ENCODE measurements at regions not wholly inside any gene's neighbourhood (a gene's known extent, or its start where the extent isn't known, plus 50 kb on each side); places are given as distances from the start of the nearest gene placed in this dataset.

- Histone ChIP-seq H4K20me1 (ENCODE audit: control insufficient read depth, extremely low read depth, insufficient read depth, low read length) (no peaks in the 10 kb centered on the region), H3K9me3 (ENCODE audit: control insufficient read depth, insufficient read depth, low read depth, low read length) (no peaks in the 10 kb centered on the region), H3K4me1 (ENCODE audit: control insufficient read depth, extremely low read depth, insufficient read depth, low read length) (peaks cover 5% of the 10 kb centered on the region), H3K4me2 (ENCODE audit: extremely low read depth, insufficient read depth, low read length) (no peak overlapping the region), H3K27ac (ENCODE audit: insufficient read depth, low read length) (no peak overlapping the region), H2AFZ (ENCODE audit: low read length) (no peak overlapping the region), H3K79me2 (ENCODE audit: control insufficient read depth, insufficient read depth, low read length) (no peaks in the 10 kb centered on the region), H3K9ac (ENCODE audit: insufficient read depth, low read length) (no peak overlapping the region), H3K4me3 (replicated peaks in 1 of 4; ENCODE audit: control extremely low read depth in 1 of 4, insufficient read depth in 1 of 4, low read depth in 3 of 4, low read length in 4 of 4) (no peak overlapping the region), H3K36me3 (ENCODE audit: control insufficient read depth, insufficient read depth, low read length) (no peaks in the 10 kb centered on the region), H3K27me3 (ENCODE audit: control insufficient read depth, insufficient read depth, low read length) (no peaks in the 10 kb centered on the region)
- TF ChIP-seq EZH2 (IDR thresholded peaks at IDR 0.05; ENCODE audit: low read length, missing control alignments): no peak
- TF ChIP-seq, protein P1, sequence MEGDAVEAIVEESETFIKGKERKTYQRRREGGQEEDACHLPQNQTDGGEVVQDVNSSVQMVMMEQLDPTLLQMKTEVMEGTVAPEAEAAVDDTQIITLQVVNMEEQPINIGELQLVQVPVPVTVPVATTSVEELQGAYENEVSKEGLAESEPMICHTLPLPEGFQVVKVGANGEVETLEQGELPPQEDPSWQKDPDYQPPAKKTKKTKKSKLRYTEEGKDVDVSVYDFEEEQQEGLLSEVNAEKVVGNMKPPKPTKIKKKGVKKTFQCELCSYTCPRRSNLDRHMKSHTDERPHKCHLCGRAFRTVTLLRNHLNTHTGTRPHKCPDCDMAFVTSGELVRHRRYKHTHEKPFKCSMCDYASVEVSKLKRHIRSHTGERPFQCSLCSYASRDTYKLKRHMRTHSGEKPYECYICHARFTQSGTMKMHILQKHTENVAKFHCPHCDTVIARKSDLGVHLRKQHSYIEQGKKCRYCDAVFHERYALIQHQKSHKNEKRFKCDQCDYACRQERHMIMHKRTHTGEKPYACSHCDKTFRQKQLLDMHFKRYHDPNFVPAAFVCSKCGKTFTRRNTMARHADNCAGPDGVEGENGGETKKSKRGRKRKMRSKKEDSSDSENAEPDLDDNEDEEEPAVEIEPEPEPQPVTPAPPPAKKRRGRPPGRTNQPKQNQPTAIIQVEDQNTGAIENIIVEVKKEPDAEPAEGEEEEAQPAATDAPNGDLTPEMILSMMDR (conservative IDR thresholded peaks at IDR 0.05 in 1 of 2, IDR thresholded peaks at IDR 0.05 in 1 of 2; ENCODE audit: low read depth in 1 of 2, low read length in 2 of 2): no peak
- DNase-seq (ENCODE audit: low read depth in 2 of 2): no peak
Observed at GRCh38 chr1:115224636-115225035, 113.4 kb downstream of the NGF start.

DNA sequence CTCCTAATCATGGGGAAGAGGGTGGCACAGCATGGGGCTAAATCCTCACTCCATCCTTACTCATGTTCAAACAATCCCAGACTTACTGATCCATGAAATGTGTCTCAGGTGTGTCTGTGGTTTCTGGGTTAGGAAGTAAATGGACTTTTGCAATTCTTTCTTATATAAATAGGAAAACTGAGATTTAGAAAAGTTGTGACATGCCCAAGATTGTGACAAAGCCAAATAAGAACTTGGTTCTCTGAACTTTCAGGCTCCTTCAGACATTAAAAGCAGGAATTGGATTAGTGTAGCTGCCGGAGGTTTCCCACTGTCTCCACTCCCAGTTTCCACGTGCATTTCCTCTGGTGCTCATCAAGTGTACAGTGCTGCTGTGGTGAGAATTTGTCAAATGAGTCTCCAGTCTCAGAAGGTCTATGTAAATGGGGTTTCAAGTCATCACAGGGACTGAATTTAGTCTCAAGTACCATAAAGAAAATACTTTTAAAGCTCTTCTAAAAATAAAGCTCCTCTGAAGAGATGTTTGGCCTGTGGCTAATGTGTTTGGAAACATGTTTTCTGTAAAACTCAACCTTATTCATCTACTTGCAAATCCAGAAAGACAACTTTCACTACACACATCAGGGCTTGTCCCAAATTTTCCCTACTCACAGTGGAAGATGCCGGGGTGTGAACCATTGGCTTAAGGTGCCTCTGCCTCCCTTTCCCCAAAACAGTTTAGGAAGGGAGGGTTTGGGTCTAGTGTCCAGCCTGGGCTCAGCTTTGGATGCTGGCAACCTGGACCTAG lies 115.2 kb downstream of the NGF start:
- peak in 1 of 2 donors; percentile 89 for DNase-seq (ENCODE audit: low read depth in 2 of 2)
- no peaks in the 10 kb centered on the region for H3K27me3 ChIP-seq (ENCODE audit: control insufficient read depth, insufficient read depth, low read length)
- H4K20me1 ChIP-seq (ENCODE audit: control insufficient read depth, extremely low read depth, insufficient read depth, low read length): no peaks in the 10 kb centered on the region
- H3K79me2 ChIP-seq (ENCODE audit: control insufficient read depth, insufficient read depth, low read length): no peaks in the 10 kb centered on the region
- H3K9ac ChIP-seq (ENCODE audit: insufficient read depth, low read length): no peak overlapping the region
- TF ChIP-seq EZH2 (IDR thresholded peaks at IDR 0.05; ENCODE audit: low read length, missing control alignments): no peak
- TF ChIP-seq, protein P1 (conservative IDR thresholded peaks at IDR 0.05 in 1 of 2, IDR thresholded peaks at IDR 0.05 in 1 of 2; ENCODE audit: low read depth in 1 of 2, low read length in 2 of 2): no peak
- H2AFZ ChIP-seq (ENCODE audit: low read length): no peak overlapping the region
- no peak overlapping the region for H3K4me2 ChIP-seq (ENCODE audit: extremely low read depth, insufficient read depth, low read length)
- no peak overlapping the region for H3K4me3 ChIP-seq (replicated peaks in 1 of 4; ENCODE audit: control extremely low read depth in 1 of 4, insufficient read depth in 1 of 4, low read depth in 3 of 4, low read length in 4 of 4)
- no peaks in the 10 kb centered on the region for H3K36me3 ChIP-seq (ENCODE audit: control insufficient read depth, insufficient read depth, low read length)
- no peaks in the 10 kb centered on the region for H3K9me3 ChIP-seq (ENCODE audit: control insufficient read depth, insufficient read depth, low read depth, low read length)
- no peak overlapping the region for H3K27ac ChIP-seq (ENCODE audit: insufficient read depth, low read length)
- peaks cover 5% of the 10 kb centered on the region for H3K4me1 ChIP-seq (ENCODE audit: control insufficient read depth, extremely low read depth, insufficient read depth, low read length)

DNA sequence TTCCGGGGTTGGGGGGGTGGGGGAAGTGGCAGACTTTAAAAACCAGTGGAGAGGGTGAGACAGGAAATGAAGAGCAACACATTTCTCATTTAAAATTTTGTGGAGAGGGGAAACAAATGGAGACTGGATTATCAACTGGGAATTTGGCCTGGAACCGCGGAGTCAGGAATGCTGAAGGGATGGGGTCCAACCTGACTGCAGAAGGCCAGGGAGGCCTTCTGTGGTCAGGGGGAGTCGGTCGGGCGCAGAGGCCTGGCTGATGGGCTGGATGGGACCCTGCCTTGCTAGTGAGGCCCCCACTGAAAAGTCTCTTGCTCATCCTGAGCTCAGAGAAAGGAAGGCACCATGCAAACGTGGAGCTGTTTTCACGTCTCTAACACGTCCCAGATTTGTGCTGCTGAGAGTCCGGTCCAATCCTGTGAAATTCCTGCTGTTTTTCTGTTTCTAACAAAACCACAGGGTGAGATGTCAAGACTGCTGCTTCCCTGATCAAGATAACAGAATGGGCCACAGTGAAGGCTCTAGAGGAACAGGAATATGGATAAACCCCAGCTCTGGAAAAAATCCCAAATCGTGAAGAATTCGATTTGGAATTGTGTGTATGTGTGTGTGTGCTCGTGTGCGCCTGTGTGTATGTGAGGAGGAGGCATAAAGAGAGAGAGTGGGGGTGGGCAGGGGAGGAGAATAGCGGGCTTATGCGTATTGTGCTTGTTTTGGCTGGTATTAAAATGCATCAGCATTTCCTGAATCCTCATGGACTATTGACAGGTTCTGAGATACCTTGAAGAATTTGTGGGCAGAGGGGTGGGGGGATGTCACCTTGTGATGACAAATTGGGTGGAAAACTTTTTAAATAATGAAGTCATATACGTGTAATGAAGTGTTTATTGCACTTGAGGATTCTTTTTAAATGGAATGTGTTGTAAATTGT lies 117.4 kb downstream of the NGF start:
- H3K4me3 ChIP-seq (replicated peaks in 1 of 4; ENCODE audit: control extremely low read depth in 1 of 4, insufficient read depth in 1 of 4, low read depth in 3 of 4, low read length in 4 of 4): no peak overlapping the region
- no peaks in the 10 kb centered on the region for H3K79me2 ChIP-seq (ENCODE audit: control insufficient read depth, insufficient read depth, low read length)
- H3K27me3 ChIP-seq (ENCODE audit: control insufficient read depth, insufficient read depth, low read length): no peaks in the 10 kb centered on the region
- peaks cover 2% of the 10 kb centered on the region for H3K4me1 ChIP-seq (ENCODE audit: control insufficient read depth, extremely low read depth, insufficient read depth, low read length)
- no peak overlapping the region for H2AFZ ChIP-seq (ENCODE audit: low read length)
- H4K20me1 ChIP-seq (ENCODE audit: control insufficient read depth, extremely low read depth, insufficient read depth, low read length): no peaks in the 10 kb centered on the region
- no peak overlapping the region for H3K27ac ChIP-seq (ENCODE audit: insufficient read depth, low read length)
- no peaks in the 10 kb centered on the region for H3K36me3 ChIP-seq (ENCODE audit: control insufficient read depth, insufficient read depth, low read length)
- peak in 1 of 2 donors; percentile 76 for DNase-seq (ENCODE audit: low read depth in 2 of 2)
- H3K4me2 ChIP-seq (ENCODE audit: extremely low read depth, insufficient read depth, low read length): no peak overlapping the region
- TF ChIP-seq, protein P1 (conservative IDR thresholded peaks at IDR 0.05 in 1 of 2, IDR thresholded peaks at IDR 0.05 in 1 of 2; ENCODE audit: low read depth in 1 of 2, low read length in 2 of 2): no peak
- TF ChIP-seq EZH2 (IDR thresholded peaks at IDR 0.05; ENCODE audit: low read length, missing control alignments): no peak
- H3K9ac ChIP-seq (ENCODE audit: insufficient read depth, low read length): no peak overlapping the region
- H3K9me3 ChIP-seq (ENCODE audit: control insufficient read depth, insufficient read depth, low read depth, low read length): no peaks in the 10 kb centered on the region

Data from fibroblast of lung (primary cell).